ENCODE measurements at regions not wholly inside any gene's neighbourhood (a gene's known extent, or its start where the extent isn't known, plus 50 kb on each side); places are given as distances from the start of the nearest gene placed in this dataset.

GRCh38 chr6:4611429-4612129 is 164.6 kb upstream of the CDYL start:
- no peaks in the 10 kb centered on the region for H3K4me1 ChIP-seq (ENCODE audit: control insufficient read depth, low read depth, low read length)
- H3K4me3 ChIP-seq (ENCODE audit: low read length): no peak overlapping the region
- H3K27me3 ChIP-seq (ENCODE audit: control insufficient read depth, insufficient read depth, low read length): no peaks in the 10 kb centered on the region

GRCh38 chr6:4610256-4610655 is 165.9 kb upstream of the CDYL start:
- Histone ChIP-seq H3K36me3 (ENCODE audit: control insufficient read depth, low read depth, low read length) (no peaks in the 10 kb centered on the region), H3K4me1 (ENCODE audit: control insufficient read depth, low read depth, low read length) (no peaks in the 10 kb centered on the region), H3K27ac (ENCODE audit: low read length) (no peak overlapping the region), H3K27me3 (ENCODE audit: control insufficient read depth, insufficient read depth, low read length) (no peaks in the 10 kb centered on the region), H3K9ac (ENCODE audit: low read length) (no peak overlapping the region), H3K4me3 (ENCODE audit: low read length) (no peak overlapping the region), H3K9me3 (ENCODE audit: control insufficient read depth, low read depth, low read length) (no peaks in the 10 kb centered on the region)

More at GRCh38 chr6:4611429-4612129, 164.6 kb upstream of the CDYL start:
- H3K9me3 ChIP-seq (ENCODE audit: control insufficient read depth, low read depth, low read length): no peaks in the 10 kb centered on the region
- no peak overlapping the region for H3K27ac ChIP-seq (ENCODE audit: low read length)
- no peak overlapping the region for H3K9ac ChIP-seq (ENCODE audit: low read length)
- no peaks in the 10 kb centered on the region for H3K36me3 ChIP-seq (ENCODE audit: control insufficient read depth, low read depth, low read length)

- Histone ChIP-seq H3K4me1 (ENCODE audit: control insufficient read depth, low read depth, low read length) (no peaks in the 10 kb centered on the region), H3K27me3 (ENCODE audit: control insufficient read depth, insufficient read depth, low read length) (no peaks in the 10 kb centered on the region), H3K4me3 (ENCODE audit: low read length) (no peak overlapping the region), H3K36me3 (ENCODE audit: control insufficient read depth, low read depth, low read length) (no peaks in the 10 kb centered on the region), H3K27ac (ENCODE audit: low read length) (no peak overlapping the region), H3K9ac (ENCODE audit: low read length) (no peak overlapping the region), H3K9me3 (ENCODE audit: control insufficient read depth, low read depth, low read length) (no peaks in the 10 kb centered on the region)
These were observed 167.7 kb upstream of the CDYL start for GRCh38 chr6:4608361-4609115.

- Histone ChIP-seq H3K9ac (ENCODE audit: low read length) (no peak overlapping the region), H3K36me3 (ENCODE audit: control insufficient read depth, low read depth, low read length) (no peaks in the 10 kb centered on the region), H3K27me3 (ENCODE audit: control insufficient read depth, insufficient read depth, low read length) (no peaks in the 10 kb centered on the region), H3K4me1 (ENCODE audit: control insufficient read depth, low read depth, low read length) (no peaks in the 10 kb centered on the region), H3K4me3 (ENCODE audit: low read length) (no peak overlapping the region), H3K27ac (ENCODE audit: low read length) (no peak overlapping the region), H3K9me3 (ENCODE audit: control insufficient read depth, low read depth, low read length) (no peaks in the 10 kb centered on the region)
These were observed 168.4 kb upstream of the CDYL start for GRCh38 chr6:4607793-4608192.

GRCh38 chr6:4606821-4607704 is 169.1 kb upstream of the CDYL start:
- H3K4me1 ChIP-seq (ENCODE audit: control insufficient read depth, low read depth, low read length): no peaks in the 10 kb centered on the region

GRCh38 chr6:4606016-4606415 is 170.2 kb upstream of the CDYL start:
- H3K27ac ChIP-seq (ENCODE audit: low read length): no peak overlapping the region

More at GRCh38 chr6:4606821-4607704, 169.1 kb upstream of the CDYL start:
- H3K4me3 ChIP-seq (ENCODE audit: low read length): no peak overlapping the region
- H3K36me3 ChIP-seq (ENCODE audit: control insufficient read depth, low read depth, low read length): no peaks in the 10 kb centered on the region
- H3K9ac ChIP-seq (ENCODE audit: low read length): no peak overlapping the region
- H3K27ac ChIP-seq (ENCODE audit: low read length): no peak overlapping the region
- H3K27me3 ChIP-seq (ENCODE audit: control insufficient read depth, insufficient read depth, low read length): no peaks in the 10 kb centered on the region
- H3K9me3 ChIP-seq (ENCODE audit: control insufficient read depth, low read depth, low read length): no peaks in the 10 kb centered on the region

GRCh38 chr6:4603856-4604369 is 172.3 kb upstream of the CDYL start:
- Histone ChIP-seq H3K9ac (ENCODE audit: low read length) (no peak overlapping the region), H3K4me1 (ENCODE audit: control insufficient read depth, low read depth, low read length) (no peaks in the 10 kb centered on the region), H3K9me3 (ENCODE audit: control insufficient read depth, low read depth, low read length) (no peaks in the 10 kb centered on the region), H3K27ac (ENCODE audit: low read length) (no peak overlapping the region), H3K36me3 (ENCODE audit: control insufficient read depth, low read depth, low read length) (no peaks in the 10 kb centered on the region), H3K27me3 (ENCODE audit: control insufficient read depth, insufficient read depth, low read length) (no peaks in the 10 kb centered on the region), H3K4me3 (ENCODE audit: low read length) (no peak overlapping the region)

More at GRCh38 chr6:4606016-4606415, 170.2 kb upstream of the CDYL start:
- Histone ChIP-seq H3K4me3 (ENCODE audit: low read length) (no peak overlapping the region), H3K9me3 (ENCODE audit: control insufficient read depth, low read depth, low read length) (no peaks in the 10 kb centered on the region), H3K36me3 (ENCODE audit: control insufficient read depth, low read depth, low read length) (no peaks in the 10 kb centered on the region), H3K9ac (ENCODE audit: low read length) (no peak overlapping the region), H3K4me1 (ENCODE audit: control insufficient read depth, low read depth, low read length) (no peaks in the 10 kb centered on the region), H3K27me3 (ENCODE audit: control insufficient read depth, insufficient read depth, low read length) (no peaks in the 10 kb centered on the region)

GRCh38 chr6:4603291-4603690 is 172.9 kb upstream of the CDYL start:
- Histone ChIP-seq H3K4me3 (ENCODE audit: low read length) (no peak overlapping the region), H3K27me3 (ENCODE audit: control insufficient read depth, insufficient read depth, low read length) (no peaks in the 10 kb centered on the region), H3K4me1 (ENCODE audit: control insufficient read depth, low read depth, low read length) (no peaks in the 10 kb centered on the region), H3K9me3 (ENCODE audit: control insufficient read depth, low read depth, low read length) (no peaks in the 10 kb centered on the region), H3K36me3 (ENCODE audit: control insufficient read depth, low read depth, low read length) (no peaks in the 10 kb centered on the region), H3K27ac (ENCODE audit: low read length) (no peak overlapping the region), H3K9ac (ENCODE audit: low read length) (no peak overlapping the region)

GRCh38 chr6:4599924-4600323 is 176.3 kb upstream of the CDYL start:
- Histone ChIP-seq H3K36me3 (ENCODE audit: control insufficient read depth, low read depth, low read length) (no peaks in the 10 kb centered on the region), H3K4me1 (ENCODE audit: control insufficient read depth, low read depth, low read length) (no peaks in the 10 kb centered on the region), H3K9ac (ENCODE audit: low read length) (no peak overlapping the region), H3K27ac (ENCODE audit: low read length) (no peak overlapping the region), H3K9me3 (ENCODE audit: control insufficient read depth, low read depth, low read length) (no peaks in the 10 kb centered on the region), H3K27me3 (ENCODE audit: control insufficient read depth, insufficient read depth, low read length) (no peaks in the 10 kb centered on the region), H3K4me3 (ENCODE audit: low read length) (no peak overlapping the region)

- H3K36me3 ChIP-seq (ENCODE audit: control insufficient read depth, low read depth, low read length): no peaks in the 10 kb centered on the region
- H3K9me3 ChIP-seq (ENCODE audit: control insufficient read depth, low read depth, low read length): no peaks in the 10 kb centered on the region
- no peak overlapping the region for H3K9ac ChIP-seq (ENCODE audit: low read length)
- no peak overlapping the region for H3K4me3 ChIP-seq (ENCODE audit: low read length)
- no peak overlapping the region for H3K27ac ChIP-seq (ENCODE audit: low read length)
- no peaks in the 10 kb centered on the region for H3K27me3 ChIP-seq (ENCODE audit: control insufficient read depth, insufficient read depth, low read length)
- H3K4me1 ChIP-seq (ENCODE audit: control insufficient read depth, low read depth, low read length): no peaks in the 10 kb centered on the region
These were observed 177.7 kb upstream of the CDYL start for GRCh38 chr6:4598384-4598995.

GRCh38 chr6:4593951-4594350 is 182.3 kb upstream of the CDYL start:
- no peaks in the 10 kb centered on the region for H3K9me3 ChIP-seq (ENCODE audit: control insufficient read depth, low read depth, low read length)
- H3K4me1 ChIP-seq (ENCODE audit: control insufficient read depth, low read depth, low read length): no peaks in the 10 kb centered on the region
- no peak overlapping the region for H3K27ac ChIP-seq (ENCODE audit: low read length)
- H3K9ac ChIP-seq (ENCODE audit: low read length): no peak overlapping the region
- no peaks in the 10 kb centered on the region for H3K36me3 ChIP-seq (ENCODE audit: control insufficient read depth, low read depth, low read length)
- no peak overlapping the region for H3K4me3 ChIP-seq (ENCODE audit: low read length)
- H3K27me3 ChIP-seq (ENCODE audit: control insufficient read depth, insufficient read depth, low read length): no peaks in the 10 kb centered on the region
